ENCODE measurements at regions not wholly inside any gene's neighbourhood (a gene's known extent, or its start where the extent isn't known, plus 50 kb on each side); places are given as distances from the start of the nearest gene placed in this dataset.
"Not testable (repeated sequence)": the region's sequence is repeated elsewhere in the genome, so short reads cannot be mapped to it uniquely, and the experiment has no call there.

GRCh38 chr7:25686493-25686892 is 458.2 kb upstream of the NPVF start:
- no peak for DNase-seq (ENCODE audit: low read depth in 1 of 2, low spot score in 1 of 2)

GRCh38 chr7:25694211-25694610 is 457.8 kb upstream of the NFE2L3 start:
- DNase-seq (ENCODE audit: low read depth in 1 of 2, low spot score in 1 of 2): no peak

GRCh38 chr7:25694699-25695098 is 457.3 kb upstream of the NFE2L3 start:
- DNase-seq (ENCODE audit: low read depth in 1 of 2, low spot score in 1 of 2): no peak

GRCh38 chr7:25696571-25696970 is 455.4 kb upstream of the NFE2L3 start:
- DNase-seq (ENCODE audit: low read depth in 1 of 2, low spot score in 1 of 2): no peak

- no peak for DNase-seq (ENCODE audit: low read depth in 1 of 2, low spot score in 1 of 2)
These were observed 453.4 kb upstream of the NFE2L3 start for GRCh38 chr7:25698451-25699113.

GRCh38 chr7:25700141-25700540 is 451.9 kb upstream of the NFE2L3 start:
- not testable (repeated sequence) for DNase-seq (ENCODE audit: low read depth in 1 of 2, low spot score in 1 of 2)

- DNase-seq (ENCODE audit: low read depth in 1 of 2, low spot score in 1 of 2): no peak
These were observed 447.6 kb upstream of the NFE2L3 start for GRCh38 chr7:25704413-25704812.

GRCh38 chr7:25706764-25707163 is 445.2 kb upstream of the NFE2L3 start:
- no peak for DNase-seq (ENCODE audit: low read depth in 1 of 2, low spot score in 1 of 2)

- DNase-seq (ENCODE audit: low read depth in 1 of 2, low spot score in 1 of 2): no peak
These were observed 444.0 kb upstream of the NFE2L3 start for GRCh38 chr7:25707768-25708620.

- no peak for DNase-seq (ENCODE audit: low read depth in 1 of 2, low spot score in 1 of 2)
These were observed 441.0 kb upstream of the NFE2L3 start for GRCh38 chr7:25710959-25711358.

- no peak for DNase-seq (ENCODE audit: low read depth in 1 of 2, low spot score in 1 of 2)
These were observed 440.1 kb upstream of the NFE2L3 start for GRCh38 chr7:25711940-25712339.

- DNase-seq (ENCODE audit: low read depth in 1 of 2, low spot score in 1 of 2): no peak
These were observed 439.5 kb upstream of the NFE2L3 start for GRCh38 chr7:25712500-25712899.

GRCh38 chr7:25714013-25714412 is 438.0 kb upstream of the NFE2L3 start:
- DNase-seq (ENCODE audit: low read depth in 1 of 2, low spot score in 1 of 2): no peak

GRCh38 chr7:25716421-25716820 is 435.6 kb upstream of the NFE2L3 start:
- no peak for DNase-seq (ENCODE audit: low read depth in 1 of 2, low spot score in 1 of 2)

GRCh38 chr7:25718596-25718995 is 433.4 kb upstream of the NFE2L3 start:
- no peak for DNase-seq (ENCODE audit: low read depth in 1 of 2, low spot score in 1 of 2)

GRCh38 chr7:25719190-25719896 is 432.7 kb upstream of the NFE2L3 start:
- no peak for DNase-seq (ENCODE audit: low read depth in 1 of 2, low spot score in 1 of 2)

GRCh38 chr7:25720427-25720826 is 431.6 kb upstream of the NFE2L3 start:
- no peak for DNase-seq (ENCODE audit: low read depth in 1 of 2, low spot score in 1 of 2)

- no peak for DNase-seq (ENCODE audit: low read depth in 1 of 2, low spot score in 1 of 2)
These were observed 429.1 kb upstream of the NFE2L3 start for GRCh38 chr7:25722856-25723255.

GRCh38 chr7:25725451-25725850 is 426.5 kb upstream of the NFE2L3 start:
- DNase-seq (ENCODE audit: low read depth in 1 of 2, low spot score in 1 of 2): no peak

- no peak for DNase-seq (ENCODE audit: low read depth in 1 of 2, low spot score in 1 of 2)
These were observed 425.7 kb upstream of the NFE2L3 start for GRCh38 chr7:25726170-25726780.

- DNase-seq (ENCODE audit: low read depth in 1 of 2, low spot score in 1 of 2): no peak
These were observed 425.2 kb upstream of the NFE2L3 start for GRCh38 chr7:25726781-25727311.

Data from activated T-helper 1 cell treated with anti-CD3 and anti-CD28 coated beads, Interleukin-2, amount 50 U/mL, for 16 hours (primary cell).